ENCODE measurements at regions not wholly inside any gene's neighbourhood (a gene's known extent, or its start where the extent isn't known, plus 50 kb on each side); places are given as distances from the start of the nearest gene placed in this dataset.

GRCh38 chr12:127006972-127007371 is 1260.0 kb upstream of the TMEM132C start:
- Mint-ChIP-seq H3K4me3 (ENCODE audit: low read depth) (no peak overlapping the region), H3K4me1 (ENCODE audit: low read depth) (no peaks in the 10 kb centered on the region), H3K36me3 (ENCODE audit: insufficient read depth) (no peaks in the 10 kb centered on the region), H3K27me3 (no peaks in the 10 kb centered on the region), H3K9me3 (ENCODE audit: low read depth) (no peaks in the 10 kb centered on the region), H3K27ac (no peak overlapping the region)
- no peak for DNase-seq (ENCODE audit: low spot score, unreplicated experiment)
- TF ChIP-seq CTCF (IDR thresholded peaks at IDR 0.05; ENCODE audit: unreplicated experiment): no peak

- no peak overlapping the region for H3K27ac Mint-ChIP-seq
- TF ChIP-seq CTCF (IDR thresholded peaks at IDR 0.05; ENCODE audit: unreplicated experiment): no peak
- H3K4me3 Mint-ChIP-seq (ENCODE audit: low read depth): no peak overlapping the region
- no peaks in the 10 kb centered on the region for H3K36me3 Mint-ChIP-seq (ENCODE audit: insufficient read depth)
- H3K4me1 Mint-ChIP-seq (ENCODE audit: low read depth): no peaks in the 10 kb centered on the region
- no peaks in the 10 kb centered on the region for H3K27me3 Mint-ChIP-seq
- DNase-seq (ENCODE audit: low spot score, unreplicated experiment): no peak
- H3K9me3 Mint-ChIP-seq (ENCODE audit: low read depth): peaks cover 2% of the 10 kb centered on the region
These were observed 1258.1 kb upstream of the TMEM132C start for GRCh38 chr12:127008755-127009403.

GRCh38 chr12:127012109-127012508 is 1254.9 kb upstream of the TMEM132C start:
- no peak overlapping the region for H3K27ac Mint-ChIP-seq
- H3K36me3 Mint-ChIP-seq (ENCODE audit: insufficient read depth): no peaks in the 10 kb centered on the region
- TF ChIP-seq CTCF (IDR thresholded peaks at IDR 0.05; ENCODE audit: unreplicated experiment): no peak
- H3K4me1 Mint-ChIP-seq (ENCODE audit: low read depth): peaks cover 3% of the 10 kb centered on the region
- DNase-seq (ENCODE audit: low spot score, unreplicated experiment): no peak
- H3K27me3 Mint-ChIP-seq: no peaks in the 10 kb centered on the region
- H3K9me3 Mint-ChIP-seq (ENCODE audit: low read depth): peaks cover 2% of the 10 kb centered on the region
- H3K4me3 Mint-ChIP-seq (ENCODE audit: low read depth): no peak overlapping the region

- no peak for DNase-seq (ENCODE audit: low spot score, unreplicated experiment)
- peaks cover 2% of the 10 kb centered on the region for H3K9me3 Mint-ChIP-seq (ENCODE audit: low read depth)
- H3K4me3 Mint-ChIP-seq (ENCODE audit: low read depth): no peak overlapping the region
- H3K36me3 Mint-ChIP-seq (ENCODE audit: insufficient read depth): no peaks in the 10 kb centered on the region
- no peaks in the 10 kb centered on the region for H3K27me3 Mint-ChIP-seq
- H3K4me1 Mint-ChIP-seq (ENCODE audit: low read depth): peaks cover 3% of the 10 kb centered on the region
- no peak for TF ChIP-seq CTCF (IDR thresholded peaks at IDR 0.05; ENCODE audit: unreplicated experiment)
- H3K27ac Mint-ChIP-seq: no peak overlapping the region
These were observed 1253.8 kb upstream of the TMEM132C start for GRCh38 chr12:127013197-127013596.

GRCh38 chr12:127014079-127014478 is 1252.9 kb upstream of the TMEM132C start:
- no peak overlapping the region for H3K27ac Mint-ChIP-seq
- DNase-seq (ENCODE audit: low spot score, unreplicated experiment): no peak
- TF ChIP-seq CTCF (IDR thresholded peaks at IDR 0.05; ENCODE audit: unreplicated experiment): no peak
- H3K36me3 Mint-ChIP-seq (ENCODE audit: insufficient read depth): no peaks in the 10 kb centered on the region
- H3K9me3 Mint-ChIP-seq (ENCODE audit: low read depth): peaks cover 2% of the 10 kb centered on the region
- H3K4me3 Mint-ChIP-seq (ENCODE audit: low read depth): no peak overlapping the region
- H3K4me1 Mint-ChIP-seq (ENCODE audit: low read depth): peaks cover 3% of the 10 kb centered on the region
- no peaks in the 10 kb centered on the region for H3K27me3 Mint-ChIP-seq

All from progenitor cell of endocrine pancreas (in vitro differentiated cells).